GM13977 (cell line): ENCODE measurements at regions not wholly inside any gene's neighbourhood (a gene's known extent, or its start where the extent isn't known, plus 50 kb on each side); places are given as distances from the start of the nearest gene placed in this dataset.

Source experiments
- DNase-seq: peaks from one replicate; pipeline ENCODE4 v3.0.0; 2012; ENCODE audit warnings: low spot score
- CTCF ChIP-seq: IDR thresholded peaks from 2 replicates; pipeline ENCODE4 v1.5.1; 2012; ENCODE audit warnings: mild to moderate bottlenecking, control low read depth; ENCODE audit not compliant: insufficient read depth; ENCODE audit errors: extremely low read depth, missing control alignments
- in situ Hi-C: fragments of 300-500 bp; cut with MboI; formaldehyde crosslinking; loops from one replicate; pipeline ENCODE4 v1.12.0; 2022; ENCODE audit warnings: low sequenced_read_pairs, low pct_unique_long_range_greater_than_20kb, mixed read lengths, inconsistent platforms; ENCODE audit not compliant: unreplicated experiment

DNA sequence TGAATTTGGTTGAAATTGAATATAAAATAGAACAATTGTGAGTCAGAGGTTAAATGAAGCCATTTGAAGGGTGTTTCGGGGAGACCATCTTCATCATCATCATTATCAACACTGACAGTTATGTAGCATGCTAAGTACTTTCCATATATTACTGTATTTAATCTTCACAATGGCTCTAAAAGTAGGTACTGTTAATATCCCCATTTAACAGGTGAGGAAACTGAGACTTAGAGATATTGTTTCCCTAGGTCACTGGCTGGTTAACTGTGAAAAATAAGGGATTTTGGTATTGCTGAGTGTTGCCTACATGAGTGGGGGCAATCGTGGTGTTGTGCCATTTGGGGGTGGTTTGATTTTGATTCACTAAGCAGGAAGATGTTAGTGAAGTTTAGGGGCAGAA, 100.3 kb downstream of the TBX19 start:
- in situ Hi-C loops: no loop called here
- TF ChIP-seq CTCF: no peak
- no peak for DNase-seq

DNA sequence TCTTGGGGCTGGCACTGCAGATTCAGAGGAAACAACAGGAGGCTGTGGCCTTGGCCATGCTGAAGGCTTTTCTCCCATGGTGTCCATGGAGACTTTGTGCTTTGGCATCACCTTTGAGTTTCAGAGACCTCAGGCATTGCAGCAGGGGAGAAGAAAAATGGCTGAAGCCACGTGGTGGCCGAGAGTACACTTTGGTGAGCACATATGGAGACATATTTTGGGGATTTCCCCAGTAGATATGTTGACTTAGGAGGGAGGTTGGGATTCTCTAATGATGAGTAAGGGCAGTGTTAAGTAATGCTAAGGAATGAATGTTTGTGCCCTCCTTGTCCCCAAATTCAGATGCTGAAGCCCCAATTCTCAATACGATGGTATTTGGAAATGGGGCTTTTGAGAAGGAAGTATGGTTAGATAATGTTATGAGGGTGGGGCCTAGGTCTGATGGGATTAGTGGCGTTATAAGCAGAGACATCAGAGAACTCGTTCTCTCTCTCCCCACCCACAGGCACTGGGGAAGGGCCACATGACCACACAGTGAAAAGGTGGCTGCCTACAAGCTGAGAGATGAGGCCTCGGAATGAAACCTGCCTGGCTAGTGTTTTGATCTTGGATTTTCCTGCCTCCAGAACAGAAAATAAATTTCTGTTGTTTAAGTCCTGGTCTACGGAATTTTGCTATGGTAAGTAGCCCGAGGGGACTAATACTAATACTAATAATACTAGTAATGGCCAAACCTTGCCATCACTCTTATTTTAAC, 98.6 kb downstream of the TBX19 start:
- no peak for TF ChIP-seq CTCF
- in situ Hi-C loops: no loop called here
- DNase-seq: no peak

DNA sequence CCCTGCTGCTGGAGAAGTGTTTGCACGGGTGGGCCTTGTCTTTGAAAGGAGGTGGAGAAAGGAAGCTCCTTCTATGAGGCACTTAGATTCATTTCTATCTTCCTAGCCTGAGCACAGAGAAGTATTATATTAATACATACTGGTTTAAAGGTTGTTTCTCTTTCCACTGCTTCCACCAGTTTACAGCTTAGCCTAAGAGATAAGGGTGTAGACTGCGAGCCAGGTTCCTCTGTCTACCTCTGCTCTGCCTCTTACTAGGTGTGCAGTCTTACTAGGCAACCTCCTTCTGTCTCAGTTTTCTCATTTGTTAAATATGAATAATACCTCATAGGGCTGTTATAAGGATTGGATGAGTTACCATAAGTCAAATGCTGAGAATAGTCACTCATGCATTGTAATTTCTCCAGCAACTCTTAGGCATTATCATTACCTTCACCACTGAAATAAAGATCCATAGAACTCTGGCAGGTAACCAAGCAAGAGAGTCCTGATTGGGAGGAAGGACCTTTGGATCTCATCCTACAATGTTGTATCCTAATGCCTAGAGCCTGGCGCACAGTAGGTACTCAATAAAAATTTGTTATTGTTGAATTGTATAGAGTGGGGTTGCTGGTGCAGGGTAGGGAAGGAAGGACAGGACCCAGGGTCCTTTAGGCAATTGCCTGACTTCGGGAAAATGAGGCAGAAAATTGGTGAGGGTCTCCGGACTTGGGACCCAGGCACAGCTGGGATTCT, 95.1 kb downstream of the TBX19 start:
- in situ Hi-C loops: no loop called here
- DNase-seq: no peak
- TF ChIP-seq CTCF: no peak

GRCh38 chr1:168374566-168374965, 93.9 kb downstream of the TBX19 start:
- no peak for DNase-seq
- in situ Hi-C loops: no loop called here
- no peak for TF ChIP-seq CTCF

DNA sequence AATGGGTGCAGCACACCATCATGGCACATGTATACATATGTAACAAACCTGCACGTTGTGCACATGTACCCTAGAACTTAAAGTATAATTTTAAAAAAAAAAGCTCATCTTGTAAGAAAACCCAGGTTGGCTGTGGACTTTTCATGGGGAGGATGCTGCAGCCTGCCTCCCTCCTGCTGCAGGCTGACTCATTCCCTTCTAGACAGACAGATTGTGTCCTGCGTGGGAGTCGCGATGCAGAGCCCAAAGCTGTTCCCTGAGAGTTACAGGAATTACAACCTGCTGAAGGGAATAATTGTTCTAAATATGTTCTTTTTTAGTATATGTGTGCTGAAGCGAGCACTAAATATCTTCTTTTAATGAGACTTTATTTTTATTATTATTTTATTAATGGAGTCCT, 93.2 kb downstream of the TBX19 start:
- no peak for DNase-seq
- TF ChIP-seq CTCF: no peak
- in situ Hi-C loops: no loop called here

- no peak for DNase-seq
- TF ChIP-seq CTCF: no peak
- in situ Hi-C loops: no loop called here
Measured at GRCh38 chr1:168372861-168373371, 92.2 kb downstream of the TBX19 start.
